Type B pancreatic cell (in vitro differentiated cells): ENCODE measurements at regions not wholly inside any gene's neighbourhood (a gene's known extent, or its start where the extent isn't known, plus 50 kb on each side); places are given as distances from the start of the nearest gene placed in this dataset.

Experiments used
- DNase-seq: peaks from one replicate; pipeline ENCODE4 v3.0.0; 2021; ENCODE audit warnings: mixed read lengths; ENCODE audit not compliant: unreplicated experiment; ENCODE audit errors: extremely low spot score
- H3K27ac Mint-ChIP-seq: 2 replicates; pipeline ENCODE4 v1.8.0; 2021; ENCODE audit warnings: mild to moderate bottlenecking, mixed read lengths
- H3K27me3 Mint-ChIP-seq: 2 replicates; pipeline ENCODE4 v1.8.0; 2021; ENCODE audit warnings: mixed read lengths
- H3K36me3 Mint-ChIP-seq: 2 replicates; pipeline ENCODE4 v1.8.0; 2021; ENCODE audit warnings: mixed read lengths
- H3K4me1 Mint-ChIP-seq: one replicate; pipeline ENCODE4 v1.8.0; 2021; ENCODE audit warnings: mixed read lengths; ENCODE audit not compliant: unreplicated experiment
- H3K4me3 Mint-ChIP-seq: 2 replicates; pipeline ENCODE4 v1.8.0; 2021; ENCODE audit warnings: mild to moderate bottlenecking, mixed read lengths
- H3K9me3 Mint-ChIP-seq: 2 replicates; pipeline ENCODE4 v1.8.0; 2021; ENCODE audit warnings: mixed read lengths
- CTCF ChIP-seq: fragments of 200-600 bp; sonication (generic); conservative IDR thresholded peaks from 2 replicates; pipeline ENCODE4 v1.5.0; 2021; ENCODE audit warnings: antibody characterized with exemption, mild to moderate bottlenecking

- Mint-ChIP-seq H3K27ac (peak overlapping the region; percentile 24), H3K9me3 (peaks cover 6% of the 10 kb centered on the region), H3K4me1 (no peaks in the 10 kb centered on the region), H3K4me3 (no peak overlapping the region), H3K27me3 (no peaks in the 10 kb centered on the region), H3K36me3 (peaks cover 3% of the 10 kb centered on the region)
- no peak for DNase-seq
- TF ChIP-seq CTCF = no peak
These were observed 309.8 kb downstream of the AHR start for GRCh38 chr7:17608114-17608833.

GRCh38 chr7:17611611-17612010, 313.2 kb downstream of the AHR start:
- Mint-ChIP-seq H3K27me3 (no peaks in the 10 kb centered on the region), H3K36me3 (peaks cover 3% of the 10 kb centered on the region), H3K4me1 (no peaks in the 10 kb centered on the region), H3K9me3 (no peaks in the 10 kb centered on the region), H3K4me3 (no peak overlapping the region), H3K27ac (no peak overlapping the region)
- DNase-seq = no peak
- no peak for TF ChIP-seq CTCF

GRCh38 chr7:17613338-17614041, 315.0 kb downstream of the AHR start:
- no peak for TF ChIP-seq CTCF
- H3K4me1 Mint-ChIP-seq = peaks cover 11% of the 10 kb centered on the region
- H3K27me3 Mint-ChIP-seq = no peaks in the 10 kb centered on the region
- no peak overlapping the region for H3K4me3 Mint-ChIP-seq
- no peak overlapping the region for H3K27ac Mint-ChIP-seq
- H3K36me3 Mint-ChIP-seq = no peaks in the 10 kb centered on the region
- H3K9me3 Mint-ChIP-seq = no peaks in the 10 kb centered on the region
- no peak for DNase-seq

- peaks cover 11% of the 10 kb centered on the region for H3K4me1 Mint-ChIP-seq
- H3K27ac Mint-ChIP-seq = peak overlapping the region; percentile 61
- no peaks in the 10 kb centered on the region for H3K9me3 Mint-ChIP-seq
- H3K4me3 Mint-ChIP-seq = peak overlapping the region; percentile 42
- TF ChIP-seq CTCF = no peak
- no peaks in the 10 kb centered on the region for H3K36me3 Mint-ChIP-seq
- no peak for DNase-seq
- H3K27me3 Mint-ChIP-seq = no peaks in the 10 kb centered on the region
These were observed 318.9 kb downstream of the AHR start for GRCh38 chr7:17617380-17617779.

- no peak for DNase-seq
- Mint-ChIP-seq H3K27me3 (no peaks in the 10 kb centered on the region), H3K27ac (peak overlapping the region; percentile 67), H3K9me3 (no peaks in the 10 kb centered on the region), H3K4me3 (peak overlapping the region; percentile 64), H3K36me3 (no peaks in the 10 kb centered on the region), H3K4me1 (peaks cover 11% of the 10 kb centered on the region)
- no peak for TF ChIP-seq CTCF
These were observed 319.6 kb downstream of the AHR start for GRCh38 chr7:17617857-17618651.
